Hematopoietic multipotent progenitor cell treated with erythropoietin and hydrocortisone succinate and interleukin-3 and kit ligand, for 4 days (in vitro differentiated cells): ENCODE measurements at regions not wholly inside any gene's neighbourhood (a gene's known extent, or its start where the extent isn't known, plus 50 kb on each side); places are given as distances from the start of the nearest gene placed in this dataset.
"Not testable (repeated sequence)": the region's sequence is repeated elsewhere in the genome, so short reads cannot be mapped to it uniquely, and the experiment has no call there.

ENCODE experiments used
- DNase-seq: peaks from one replicate; pipeline ENCODE4 v3.0.0-alpha.2; 2015

DNA sequence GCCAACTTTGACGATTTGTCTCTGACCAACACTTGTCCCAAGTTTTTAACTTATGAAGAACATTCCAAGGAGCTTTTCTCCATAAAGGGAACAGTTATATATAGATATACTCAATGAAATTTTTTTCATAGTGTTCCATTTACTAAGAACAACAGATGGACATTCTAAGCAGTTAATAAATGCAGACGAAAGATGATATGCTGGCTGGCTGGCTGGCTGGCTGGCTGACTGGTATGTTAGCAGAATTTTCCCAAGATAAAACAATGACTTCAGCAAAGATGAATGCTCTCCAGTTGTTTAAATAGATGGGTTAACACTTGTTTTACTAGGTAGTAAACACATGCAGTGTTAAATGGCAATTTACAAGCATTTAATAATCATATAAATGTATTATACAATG is 62.2 kb downstream of the SPANXN3 start:
- no peak for DNase-seq

DNA sequence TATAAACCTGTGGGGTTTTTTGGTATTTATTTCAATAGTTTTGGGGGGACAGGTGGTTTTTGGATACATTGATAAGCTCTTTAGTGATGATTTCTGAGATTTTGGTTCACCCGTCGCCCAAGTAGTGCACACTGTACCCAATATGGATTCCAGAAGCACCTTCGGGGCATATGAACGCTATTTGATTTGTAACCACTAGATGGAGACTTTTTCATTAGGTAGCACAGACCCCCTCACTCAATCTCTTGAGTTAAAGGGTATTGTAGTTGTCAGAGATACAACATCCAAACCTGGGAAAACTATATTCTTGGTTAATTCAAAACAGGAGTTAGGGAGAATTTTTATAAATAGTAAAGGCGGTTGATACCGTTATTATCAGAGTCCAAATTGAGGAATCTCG is 79.8 kb downstream of the SPANXN3 start:
- peak; percentile 36 for DNase-seq

DNA sequence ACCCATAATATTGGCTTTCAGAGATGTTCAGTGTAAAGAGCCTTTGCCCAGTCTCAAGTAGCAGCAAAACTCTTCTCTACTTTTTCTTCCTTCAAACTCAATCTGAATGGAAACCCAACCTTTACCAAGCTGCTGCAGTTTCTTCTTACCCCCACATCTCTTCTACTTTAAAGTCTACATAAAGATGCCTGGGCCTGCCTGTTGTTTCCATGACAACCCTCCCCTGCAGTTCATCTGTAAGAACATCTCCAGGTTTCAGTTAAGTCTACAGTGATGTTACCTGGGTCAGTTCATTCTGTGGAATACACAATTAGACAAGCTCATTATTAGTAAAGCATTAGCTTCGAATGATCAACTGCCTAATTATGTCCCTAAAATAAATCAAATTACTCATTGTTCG is 81.4 kb downstream of the SPANXN3 start:
- no peak for DNase-seq

DNA sequence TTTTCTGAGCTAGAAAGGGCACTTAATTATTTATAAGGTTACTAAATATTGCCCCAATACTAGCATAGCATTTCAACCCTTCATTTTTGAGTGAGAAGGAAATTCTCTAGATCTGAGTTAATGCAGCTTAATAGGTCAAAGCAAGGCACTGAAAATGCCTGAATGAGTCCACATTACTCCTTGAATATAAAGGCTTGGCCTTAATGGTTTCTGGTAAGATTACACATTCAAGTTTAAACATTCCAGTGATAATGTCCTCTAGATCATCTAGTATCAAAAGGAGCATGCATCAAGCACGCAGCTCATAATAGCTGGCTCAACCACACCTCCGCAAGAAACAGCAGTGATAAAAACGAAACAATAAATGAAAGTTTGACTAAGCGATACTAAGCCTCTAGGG is 87.5 kb downstream of the SPANXN3 start:
- no peak for DNase-seq

DNA sequence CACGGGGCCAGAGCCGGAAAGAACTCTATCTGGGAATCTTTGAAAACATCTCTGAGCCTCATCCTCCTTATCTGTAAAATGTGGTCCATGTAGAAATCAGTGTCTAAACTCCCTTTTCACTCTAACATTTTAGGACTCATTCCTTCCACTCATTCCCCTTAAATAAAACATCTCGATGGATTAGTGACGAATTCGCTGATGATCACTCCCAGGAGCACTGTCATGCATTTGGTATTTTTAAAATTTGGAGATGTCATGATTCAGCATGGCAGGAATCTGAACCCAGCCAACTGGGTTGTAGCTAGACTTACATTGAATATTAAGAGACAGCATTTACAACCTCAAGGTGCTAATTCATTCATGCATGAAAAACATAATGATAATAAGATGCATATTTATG is 88.1 kb downstream of the SPANXN3 start:
- no peak for DNase-seq

DNA sequence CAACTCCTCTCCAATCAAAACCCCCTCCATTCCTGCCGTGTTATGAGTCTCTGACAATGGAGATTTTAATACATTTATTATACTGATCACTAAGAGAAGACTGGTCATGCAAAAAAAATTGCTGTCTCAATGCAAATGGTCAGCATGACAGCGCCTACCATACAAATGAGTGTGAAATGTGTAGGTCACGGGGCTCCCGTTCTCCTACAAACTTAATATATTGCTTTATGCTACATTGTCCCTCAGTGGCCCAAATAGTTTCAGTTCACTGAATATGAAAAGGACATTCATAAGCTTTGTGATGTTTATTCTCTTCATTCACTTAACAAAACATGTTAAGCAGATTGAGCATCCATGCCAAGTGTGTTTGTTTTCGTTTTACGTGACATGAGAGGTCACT is 116.1 kb downstream of the SPANXN3 start:
- DNase-seq: no peak

DNA sequence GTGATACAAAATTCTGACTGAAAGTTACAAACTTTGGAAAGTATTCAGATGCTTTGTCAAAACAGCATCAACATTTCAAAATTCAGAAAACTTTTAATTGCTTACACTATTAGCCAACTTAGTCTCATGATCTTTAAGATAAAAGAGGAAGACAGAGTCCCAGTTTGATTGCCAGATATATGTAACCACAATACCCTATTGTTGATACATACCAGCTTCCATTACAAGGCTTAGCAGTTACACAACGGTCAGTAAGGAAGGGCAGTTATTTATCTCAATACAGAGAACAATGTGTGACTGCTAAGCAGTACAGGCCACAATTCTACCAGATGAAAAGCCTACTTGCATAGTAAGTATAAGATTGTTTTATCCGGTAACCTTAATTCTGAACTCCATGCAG is 138.4 kb downstream of the SPANXN3 start:
- DNase-seq: peak; percentile 33

DNA sequence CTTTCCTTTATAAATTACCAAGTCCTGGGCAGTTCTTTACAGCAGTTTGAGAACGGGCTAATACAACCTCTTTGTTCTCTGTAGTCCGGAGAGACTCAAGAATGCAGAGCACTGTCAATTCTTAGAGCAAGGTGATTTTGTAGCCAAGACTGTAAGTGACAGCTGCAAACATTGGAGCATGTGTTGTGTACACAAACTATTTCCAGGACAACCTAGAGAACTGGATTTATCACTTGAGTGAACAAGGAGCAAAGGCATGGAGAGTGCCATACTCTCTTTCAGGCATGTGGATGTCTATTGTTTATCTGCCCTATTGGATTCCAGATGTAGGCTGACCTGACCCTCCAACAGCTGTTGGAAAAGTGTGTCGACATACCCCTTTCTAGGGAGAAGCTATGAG is 153.9 kb downstream of the SPANXN3 start:
- DNase-seq: no peak

DNA sequence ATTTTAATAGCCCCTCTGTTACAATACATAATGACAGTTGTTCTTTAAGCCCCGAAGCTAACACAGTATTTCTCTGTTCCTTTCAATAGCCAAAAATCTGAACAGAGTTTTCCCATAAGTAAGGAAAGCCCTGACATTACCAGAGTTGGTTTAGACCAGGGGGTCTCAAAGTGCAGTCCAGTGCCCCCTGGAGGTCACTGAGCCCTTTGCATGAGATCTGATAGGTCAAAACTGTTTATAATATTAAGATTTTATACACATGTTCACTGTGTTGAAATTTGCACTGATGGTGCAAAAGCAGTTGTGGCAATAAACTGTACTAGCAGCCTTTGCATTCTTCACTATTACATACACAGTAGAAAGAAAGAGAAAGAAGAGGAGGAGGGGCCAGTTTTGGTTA is 177.1 kb downstream of the SPANXN3 start:
- no peak for DNase-seq

DNA sequence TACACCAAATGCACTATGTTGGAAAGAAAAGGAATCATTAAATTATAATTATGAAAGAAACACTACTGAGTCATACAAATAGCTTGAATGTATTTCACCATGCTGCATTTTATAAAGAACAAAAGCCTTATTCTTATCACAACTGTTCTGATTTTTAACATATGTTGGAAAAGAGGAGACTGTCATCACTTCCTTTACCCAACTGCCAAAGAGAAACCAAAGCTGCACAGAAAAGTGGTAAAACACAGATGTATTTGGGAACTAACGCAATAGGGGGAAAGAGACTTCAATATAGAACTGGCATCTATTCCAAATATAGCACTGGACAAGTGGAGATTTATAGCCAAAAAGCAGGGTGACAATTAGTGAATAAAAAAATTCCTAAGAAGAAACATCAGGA is 181.0 kb downstream of the SPANXN3 start:
- DNase-seq: no peak

DNA sequence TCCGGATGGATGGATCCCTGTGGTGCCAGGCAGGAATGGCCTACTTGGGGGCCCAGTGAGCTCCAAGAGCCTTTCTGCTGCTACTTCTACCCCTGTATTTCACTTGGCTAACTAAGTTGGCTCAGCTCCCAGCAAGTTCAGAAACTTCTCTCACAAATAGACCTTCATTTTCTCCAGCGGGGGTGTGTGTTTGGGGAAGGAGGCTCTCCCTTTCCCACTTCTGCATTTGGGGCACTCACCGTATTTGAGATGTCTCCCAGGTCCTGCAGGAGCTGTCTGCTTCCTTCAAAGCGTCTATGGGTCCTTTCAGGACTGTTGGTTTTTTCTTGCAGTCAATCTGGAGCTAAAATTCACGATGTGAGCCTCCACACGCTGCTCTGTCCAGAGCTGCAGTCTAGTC is 197.7 kb downstream of the SPANXN3 start:
- no peak for DNase-seq

DNA sequence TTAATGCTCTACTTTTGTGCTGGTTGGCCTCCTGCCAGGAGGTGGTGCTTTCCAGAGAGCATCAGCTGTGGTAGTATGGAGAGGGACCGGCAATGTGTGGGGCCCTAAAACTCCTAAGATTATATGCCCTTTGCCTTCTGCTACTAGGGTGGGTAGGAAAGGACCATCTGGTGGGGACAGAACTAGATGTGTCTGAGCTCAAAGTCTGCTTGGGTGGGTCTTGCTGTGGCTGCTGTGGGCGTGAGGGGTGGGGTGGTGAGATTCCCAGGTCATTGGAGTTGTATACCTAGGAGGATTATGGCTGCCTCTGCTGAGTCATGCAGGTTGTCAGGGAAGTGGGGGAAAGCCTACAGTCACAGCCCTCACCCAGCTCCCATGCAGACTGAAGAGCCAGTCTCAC is 198.4 kb downstream of the SPANXN3 start:
- DNase-seq: not testable (repeated sequence)

DNA sequence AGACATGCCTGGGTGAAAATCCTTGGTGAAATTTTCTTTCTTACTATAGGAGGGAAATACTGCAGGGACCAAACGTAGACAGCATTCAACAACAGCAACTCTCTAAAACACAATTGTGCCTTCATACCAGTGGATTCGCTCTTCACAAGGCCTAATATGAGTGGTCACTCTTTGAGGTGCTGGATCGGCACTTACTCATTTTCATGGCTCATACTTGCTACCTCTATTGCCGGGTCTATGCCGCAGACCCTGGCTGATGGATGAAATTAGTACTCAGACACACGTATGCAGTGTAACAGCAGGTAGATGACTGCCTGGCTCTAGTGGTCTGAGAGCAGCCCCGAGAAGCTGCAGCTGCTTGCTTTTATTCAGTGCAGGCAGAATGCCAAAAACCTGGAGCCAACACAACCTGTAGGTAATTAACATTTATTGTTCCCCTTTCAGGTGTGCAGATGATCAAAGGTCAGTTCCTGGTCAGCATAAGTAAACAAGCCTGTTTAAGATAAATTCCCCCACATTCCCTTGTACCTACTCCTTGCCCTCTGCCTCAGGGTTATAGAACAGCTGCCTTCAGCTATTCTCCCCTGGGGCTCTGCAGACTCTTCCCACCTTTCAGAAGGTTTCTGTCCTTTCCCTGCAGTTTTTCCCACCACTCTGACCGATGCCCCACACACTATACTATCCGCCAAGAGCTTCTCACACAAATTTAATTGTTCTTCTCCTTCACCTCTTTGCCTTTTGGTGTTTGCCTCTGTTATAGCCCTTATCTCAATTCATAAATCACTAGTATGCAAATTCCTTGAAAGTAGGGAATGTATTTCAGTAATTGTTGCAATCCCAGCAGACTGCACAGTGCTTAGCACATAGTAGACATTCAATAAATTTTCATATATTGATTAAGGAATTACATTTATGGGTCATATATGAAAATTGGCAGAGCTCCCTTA is 210.0 kb downstream of the SPANXN3 start:
- no peak for DNase-seq

DNA sequence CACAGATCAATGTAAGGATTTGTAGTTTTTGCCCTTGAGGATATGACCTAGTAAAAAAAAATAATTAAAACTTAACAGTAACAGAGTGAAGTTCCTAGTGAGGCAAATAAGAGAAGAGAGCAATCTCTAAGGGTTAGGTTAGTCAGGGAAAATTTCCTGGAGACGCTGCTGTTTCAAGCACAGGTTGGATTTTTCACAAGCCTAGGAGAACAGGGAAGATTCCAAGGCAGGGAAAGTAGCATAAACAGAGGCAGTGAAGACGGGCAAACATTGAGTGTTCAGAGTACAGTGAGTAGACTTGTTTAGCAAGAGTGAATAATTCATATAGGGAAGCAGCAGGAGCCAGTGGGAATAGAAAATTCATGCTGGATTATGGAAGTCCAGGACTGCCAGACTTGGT is 212.8 kb downstream of the SPANXN3 start:
- DNase-seq: no peak

DNA sequence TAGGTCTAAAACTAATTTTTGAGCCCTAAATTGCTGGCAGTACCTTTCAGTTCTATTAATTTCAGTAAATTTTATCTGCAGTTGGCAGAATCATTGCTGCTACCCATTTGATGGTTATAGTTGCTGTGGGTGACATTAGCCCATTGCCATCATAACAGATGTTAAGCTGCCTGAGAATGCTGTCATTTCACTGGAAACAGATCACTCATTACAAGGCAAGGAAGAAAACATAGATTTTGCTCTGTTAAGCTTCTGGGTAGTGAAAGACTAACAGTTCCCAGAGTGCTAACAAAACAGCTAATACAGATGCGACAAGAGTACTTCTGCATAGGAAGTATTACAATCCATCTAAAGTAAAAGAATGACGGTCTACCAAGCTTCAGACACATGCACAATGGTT is 213.2 kb downstream of the SPANXN3 start:
- no peak for DNase-seq

DNA sequence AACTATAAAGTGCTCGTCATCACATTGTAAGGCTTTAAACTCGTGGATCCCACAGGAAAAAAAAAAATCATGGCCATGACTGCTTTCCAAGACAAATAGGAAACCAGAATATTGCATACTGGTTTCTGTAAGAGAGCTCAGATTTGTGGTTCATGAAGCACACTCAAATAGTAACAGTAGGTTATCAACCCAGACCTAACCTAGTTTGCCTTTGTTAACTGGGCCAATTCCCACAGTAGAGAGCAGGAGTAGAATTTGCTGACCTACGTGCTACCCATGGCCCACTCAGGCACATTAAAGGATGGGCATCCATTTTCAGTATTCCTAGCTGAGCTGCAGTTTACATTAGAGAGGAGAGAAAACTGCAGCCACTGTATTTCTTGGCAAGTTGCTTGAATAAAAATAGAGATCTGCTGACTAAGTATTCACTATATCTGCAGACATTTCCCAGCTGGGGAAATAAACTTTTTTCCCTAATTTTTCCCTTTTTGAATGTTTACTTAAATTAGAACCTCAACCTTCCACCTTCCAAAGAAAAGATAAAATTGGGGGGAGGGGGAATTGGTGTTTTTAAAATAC is 218.5 kb downstream of the SPANXN3 start:
- no peak for DNase-seq

DNA sequence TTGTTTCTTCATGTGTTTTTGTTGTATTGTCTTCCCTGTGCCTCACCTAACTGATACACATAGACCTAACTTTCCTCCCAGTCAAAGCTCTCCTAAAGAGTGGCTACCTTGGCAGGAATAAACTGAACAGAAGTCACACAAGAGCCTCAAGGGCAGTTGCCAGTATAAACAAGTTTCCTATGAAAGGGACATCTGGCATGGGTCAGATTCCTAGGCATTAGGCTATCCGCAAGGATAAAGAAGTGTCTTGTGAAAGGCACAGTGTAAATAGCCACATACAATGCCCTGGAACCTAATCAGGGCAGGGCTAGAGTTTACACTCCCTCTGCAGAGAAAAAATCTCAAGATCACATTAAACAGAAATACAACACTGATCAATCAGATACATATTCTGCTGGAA is 220.8 kb downstream of the SPANXN3 start:
- no peak for DNase-seq

DNA sequence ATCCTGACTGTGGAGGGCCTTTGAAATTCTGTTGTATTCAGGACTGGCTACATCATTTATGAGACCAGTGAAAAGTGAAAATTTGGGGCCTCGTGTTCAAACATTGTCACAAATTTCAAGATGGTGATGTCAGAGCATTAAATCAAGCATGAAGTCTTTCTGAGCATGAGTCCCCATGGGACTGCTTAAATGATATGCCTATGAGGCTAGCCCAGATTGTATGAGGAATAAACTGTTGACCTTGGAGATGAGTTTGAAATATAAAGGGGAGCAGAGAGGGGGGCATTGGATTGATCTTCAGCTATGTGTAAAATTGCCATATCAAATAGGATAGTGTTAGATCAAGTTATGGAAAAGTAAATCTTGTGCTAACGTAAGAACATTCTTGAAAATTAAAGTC is 230.0 kb downstream of the SPANXN3 start:
- no peak for DNase-seq

DNA sequence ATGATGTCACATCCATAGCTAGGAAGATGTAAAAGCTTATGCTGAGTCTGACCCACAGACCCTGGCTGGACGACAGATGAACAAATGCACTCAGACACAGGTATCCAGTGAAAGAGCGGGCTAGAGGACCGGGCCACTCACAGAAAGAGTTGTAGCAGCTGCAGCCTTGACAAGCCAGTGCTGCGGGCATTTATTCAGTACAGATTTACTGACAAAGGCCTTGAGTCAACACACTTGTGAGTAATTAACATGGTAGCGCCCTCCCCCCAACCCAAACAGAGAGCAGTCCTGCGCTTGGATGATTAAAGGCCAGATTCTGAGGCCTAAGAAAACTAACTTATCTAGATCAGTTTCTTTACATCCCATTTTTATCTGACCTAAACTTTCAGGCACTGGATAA is 244.6 kb downstream of the SPANXN4 start:
- DNase-seq: no peak

DNA sequence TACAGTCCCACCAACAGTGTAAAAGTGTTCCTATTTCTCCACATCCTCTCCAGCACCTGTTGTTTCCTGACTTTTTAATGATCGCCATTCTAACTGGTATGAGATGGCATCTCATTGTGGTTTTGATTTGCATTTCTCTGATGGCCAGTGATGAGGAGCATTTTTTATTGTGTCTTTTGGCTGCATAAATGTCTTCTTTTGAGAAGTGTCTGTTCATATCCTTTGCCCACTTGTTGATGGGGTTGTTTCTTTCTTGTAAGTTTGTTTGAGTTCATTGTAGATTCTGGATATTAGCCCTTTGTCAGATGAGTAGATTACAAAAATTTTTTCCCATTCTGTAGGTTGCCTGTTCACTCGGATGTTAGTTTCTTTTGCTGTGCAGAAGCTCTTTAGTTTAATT is 218.9 kb downstream of the SPANXN4 start:
- DNase-seq: not testable (repeated sequence)

DNA sequence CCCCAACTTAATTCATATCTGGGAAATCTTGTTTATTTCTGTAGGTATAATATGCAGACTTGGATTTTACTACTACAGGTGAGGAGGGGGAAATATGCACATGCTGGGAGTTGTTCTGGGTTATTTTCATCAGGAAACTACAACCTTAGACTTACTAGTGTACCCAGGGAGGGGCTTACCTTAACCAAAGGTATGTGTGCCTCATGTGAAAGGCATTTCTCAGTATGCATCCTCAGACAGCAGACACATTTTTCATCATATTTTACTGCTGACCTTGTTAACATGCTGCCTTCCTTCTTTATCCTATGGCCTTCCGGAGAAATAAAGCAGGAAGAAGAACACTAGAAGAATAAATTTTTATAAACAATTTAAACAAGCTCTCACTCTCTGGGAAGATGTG is 214.9 kb downstream of the SPANXN4 start:
- DNase-seq: no peak

DNA sequence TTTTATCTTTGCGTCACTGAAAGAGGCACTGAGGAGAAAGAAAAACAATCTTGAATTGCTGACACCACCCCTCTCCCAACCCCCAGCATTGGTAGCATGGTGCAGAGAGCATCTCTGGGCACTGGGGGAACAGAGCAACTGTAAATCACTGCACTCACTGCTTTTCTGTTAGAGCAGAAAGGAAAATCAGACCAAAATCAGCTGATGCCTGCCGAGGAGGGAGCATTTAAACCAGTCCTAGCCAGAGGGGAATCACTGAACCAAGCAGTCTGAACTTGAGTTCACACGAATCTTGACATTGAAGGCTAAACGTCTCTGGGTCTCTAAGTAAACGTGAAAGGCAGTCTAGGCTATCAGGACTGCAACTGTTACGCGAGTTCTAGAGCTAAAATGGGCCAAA is 205.8 kb downstream of the SPANXN4 start:
- no peak for DNase-seq

DNA sequence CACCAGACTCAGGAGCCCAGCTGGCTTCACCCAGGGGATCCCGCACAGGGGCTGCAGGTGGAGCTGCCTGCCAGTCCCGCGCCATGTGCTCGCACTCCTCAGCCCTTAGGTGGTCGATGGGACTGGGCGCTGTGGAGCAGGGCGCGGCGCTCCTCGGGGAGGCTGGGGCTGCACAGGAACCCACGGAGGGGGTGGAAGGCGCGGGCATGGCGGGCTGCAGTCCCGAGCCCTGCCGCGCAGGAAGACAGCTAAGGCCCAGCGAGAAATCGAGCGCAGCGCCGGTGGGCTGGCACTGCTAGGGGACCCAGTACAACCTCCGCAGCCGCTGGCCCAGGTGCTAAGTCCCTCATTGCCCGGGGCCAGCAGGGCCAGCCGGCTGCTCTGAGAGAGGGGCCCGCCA is 202.9 kb downstream of the SPANXN4 start:
- not testable (repeated sequence) for DNase-seq

DNA sequence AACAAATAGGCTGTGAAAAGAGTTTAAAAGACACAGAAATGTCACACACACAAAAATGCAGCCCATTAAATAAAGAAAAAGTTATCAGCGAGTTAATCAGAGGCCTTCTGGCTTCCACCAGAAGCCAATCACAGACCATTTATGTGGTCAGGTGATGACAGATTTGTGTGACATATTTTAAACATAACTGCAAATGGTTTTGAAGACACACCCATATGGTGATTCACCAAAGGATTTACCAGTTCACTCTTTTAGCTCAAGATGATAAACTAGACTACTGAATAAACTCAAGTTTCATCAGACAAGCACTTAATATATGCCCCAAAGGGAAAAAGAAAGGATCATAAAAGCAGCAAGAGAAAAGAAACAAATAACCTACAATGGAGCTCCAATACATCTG is 181.2 kb downstream of the SPANXN4 start:
- no peak for DNase-seq

DNA sequence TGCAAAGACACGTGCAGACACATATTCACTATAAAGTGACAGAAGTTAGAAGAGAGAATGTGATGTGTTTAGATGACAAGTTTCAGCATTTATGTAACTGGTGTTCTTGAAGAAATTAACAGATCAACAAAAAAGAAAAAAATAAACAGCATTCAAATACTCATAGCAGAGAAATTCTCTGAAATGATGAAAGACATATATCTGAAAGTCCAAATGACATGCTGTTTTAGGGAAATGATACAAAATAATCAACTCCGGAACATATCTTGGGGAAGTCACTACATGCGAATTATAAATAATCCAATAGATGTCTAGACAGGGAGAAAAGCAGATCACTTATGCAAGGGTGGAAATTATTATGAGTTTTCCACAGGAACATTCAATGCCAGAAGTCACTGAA is 146.0 kb downstream of the SPANXN4 start:
- DNase-seq: no peak
